Panc1 (cell line): ENCODE measurements at regions not wholly inside any gene's neighbourhood (a gene's known extent, or its start where the extent isn't known, plus 50 kb on each side); places are given as distances from the start of the nearest gene placed in this dataset.

Experiments
- POLR2AphosphoS5 ChIP-seq: IDR thresholded peaks from 2 replicates; pipeline ENCODE4 v1.6.1; 2012; ENCODE audit warnings: mild to moderate bottlenecking, low read depth, low read length, moderate library complexity
- TF ChIP-seq, protein P1 (sequence below): fragments of 450-650 bp; IDR thresholded peaks from 2 replicates; pipeline ENCODE4 v1.5.1; 2017; ENCODE audit warnings: mild to moderate bottlenecking
- TF ChIP-seq, protein P2 (sequence below), 2 experiments: IDR thresholded peaks; 2 replicates each; pipeline ENCODE4 v1.6.1; 2011 to 2012; ENCODE audit warnings: low read depth in 2 of 2, control low read depth in 1 of 2, low read length in 1 of 2, mild to moderate bottlenecking in 1 of 2, moderate library complexity in 1 of 2; ENCODE audit not compliant: insufficient read depth in 1 of 2

DNA sequence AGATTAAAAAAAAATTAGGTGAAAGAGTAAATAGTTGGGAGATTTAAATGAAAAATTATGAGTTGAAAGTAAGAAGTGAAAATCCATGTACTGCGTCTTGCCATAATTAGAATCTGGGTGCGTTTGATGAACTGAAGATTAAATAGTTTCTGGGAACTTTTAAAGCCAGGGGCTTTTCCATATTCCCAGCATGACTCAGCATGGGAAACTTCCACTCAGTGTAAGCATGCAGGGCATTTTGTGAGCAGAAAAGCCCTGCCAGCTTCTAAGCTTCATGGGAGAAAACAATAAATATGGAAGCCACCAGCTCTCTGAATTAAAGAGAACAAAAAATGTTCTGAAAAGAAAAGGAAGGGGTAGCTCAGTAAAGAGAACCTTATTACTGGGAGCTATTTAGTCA, 62.0 kb upstream of the EDNRB start:
- TF ChIP-seq, protein P1, sequence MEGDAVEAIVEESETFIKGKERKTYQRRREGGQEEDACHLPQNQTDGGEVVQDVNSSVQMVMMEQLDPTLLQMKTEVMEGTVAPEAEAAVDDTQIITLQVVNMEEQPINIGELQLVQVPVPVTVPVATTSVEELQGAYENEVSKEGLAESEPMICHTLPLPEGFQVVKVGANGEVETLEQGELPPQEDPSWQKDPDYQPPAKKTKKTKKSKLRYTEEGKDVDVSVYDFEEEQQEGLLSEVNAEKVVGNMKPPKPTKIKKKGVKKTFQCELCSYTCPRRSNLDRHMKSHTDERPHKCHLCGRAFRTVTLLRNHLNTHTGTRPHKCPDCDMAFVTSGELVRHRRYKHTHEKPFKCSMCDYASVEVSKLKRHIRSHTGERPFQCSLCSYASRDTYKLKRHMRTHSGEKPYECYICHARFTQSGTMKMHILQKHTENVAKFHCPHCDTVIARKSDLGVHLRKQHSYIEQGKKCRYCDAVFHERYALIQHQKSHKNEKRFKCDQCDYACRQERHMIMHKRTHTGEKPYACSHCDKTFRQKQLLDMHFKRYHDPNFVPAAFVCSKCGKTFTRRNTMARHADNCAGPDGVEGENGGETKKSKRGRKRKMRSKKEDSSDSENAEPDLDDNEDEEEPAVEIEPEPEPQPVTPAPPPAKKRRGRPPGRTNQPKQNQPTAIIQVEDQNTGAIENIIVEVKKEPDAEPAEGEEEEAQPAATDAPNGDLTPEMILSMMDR = no peak
- TF ChIP-seq POLR2AphosphoS5 = no peak
- TF ChIP-seq, protein P2, sequence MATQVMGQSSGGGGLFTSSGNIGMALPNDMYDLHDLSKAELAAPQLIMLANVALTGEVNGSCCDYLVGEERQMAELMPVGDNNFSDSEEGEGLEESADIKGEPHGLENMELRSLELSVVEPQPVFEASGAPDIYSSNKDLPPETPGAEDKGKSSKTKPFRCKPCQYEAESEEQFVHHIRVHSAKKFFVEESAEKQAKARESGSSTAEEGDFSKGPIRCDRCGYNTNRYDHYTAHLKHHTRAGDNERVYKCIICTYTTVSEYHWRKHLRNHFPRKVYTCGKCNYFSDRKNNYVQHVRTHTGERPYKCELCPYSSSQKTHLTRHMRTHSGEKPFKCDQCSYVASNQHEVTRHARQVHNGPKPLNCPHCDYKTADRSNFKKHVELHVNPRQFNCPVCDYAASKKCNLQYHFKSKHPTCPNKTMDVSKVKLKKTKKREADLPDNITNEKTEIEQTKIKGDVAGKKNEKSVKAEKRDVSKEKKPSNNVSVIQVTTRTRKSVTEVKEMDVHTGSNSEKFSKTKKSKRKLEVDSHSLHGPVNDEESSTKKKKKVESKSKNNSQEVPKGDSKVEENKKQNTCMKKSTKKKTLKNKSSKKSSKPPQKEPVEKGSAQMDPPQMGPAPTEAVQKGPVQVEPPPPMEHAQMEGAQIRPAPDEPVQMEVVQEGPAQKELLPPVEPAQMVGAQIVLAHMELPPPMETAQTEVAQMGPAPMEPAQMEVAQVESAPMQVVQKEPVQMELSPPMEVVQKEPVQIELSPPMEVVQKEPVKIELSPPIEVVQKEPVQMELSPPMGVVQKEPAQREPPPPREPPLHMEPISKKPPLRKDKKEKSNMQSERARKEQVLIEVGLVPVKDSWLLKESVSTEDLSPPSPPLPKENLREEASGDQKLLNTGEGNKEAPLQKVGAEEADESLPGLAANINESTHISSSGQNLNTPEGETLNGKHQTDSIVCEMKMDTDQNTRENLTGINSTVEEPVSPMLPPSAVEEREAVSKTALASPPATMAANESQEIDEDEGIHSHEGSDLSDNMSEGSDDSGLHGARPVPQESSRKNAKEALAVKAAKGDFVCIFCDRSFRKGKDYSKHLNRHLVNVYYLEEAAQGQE (IDR thresholded peaks at IDR 0.05; ENCODE audit: insufficient read depth in 1 of 2, low read depth in 2 of 2, low read length in 1 of 2) = no peak
